Ammon's horn (tissue), 1 donor: ENCODE measurements at regions not wholly inside any gene's neighbourhood (a gene's known extent, or its start where the extent isn't known, plus 50 kb on each side); places are given as distances from the start of the nearest gene placed in this dataset.

Source experiments
- DNase-seq: peaks from one replicate; pipeline ENCODE4 v3.0.0-alpha.2; 2016; ENCODE audit warnings: low spot score

DNA sequence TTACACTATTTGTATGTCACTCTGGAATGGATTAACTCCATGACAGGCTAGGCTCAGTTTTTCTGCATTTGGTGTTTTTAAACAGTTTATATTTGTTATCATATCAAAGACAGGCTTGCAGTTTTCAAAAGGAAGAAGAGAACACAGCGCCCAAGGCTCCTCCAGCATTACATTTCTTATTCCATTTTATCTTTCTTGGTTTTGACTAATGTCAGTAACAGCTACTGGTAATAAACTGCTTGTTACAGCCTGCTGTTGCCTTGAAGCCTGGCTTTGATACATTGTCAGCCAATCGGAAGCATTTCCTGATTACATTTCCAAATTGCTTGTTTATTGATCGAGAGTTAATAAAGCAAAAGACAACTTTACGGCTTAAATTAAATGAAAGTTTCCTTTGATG, 166.0 kb upstream of the MDFIC start:
- DNase-seq: no peak

DNA sequence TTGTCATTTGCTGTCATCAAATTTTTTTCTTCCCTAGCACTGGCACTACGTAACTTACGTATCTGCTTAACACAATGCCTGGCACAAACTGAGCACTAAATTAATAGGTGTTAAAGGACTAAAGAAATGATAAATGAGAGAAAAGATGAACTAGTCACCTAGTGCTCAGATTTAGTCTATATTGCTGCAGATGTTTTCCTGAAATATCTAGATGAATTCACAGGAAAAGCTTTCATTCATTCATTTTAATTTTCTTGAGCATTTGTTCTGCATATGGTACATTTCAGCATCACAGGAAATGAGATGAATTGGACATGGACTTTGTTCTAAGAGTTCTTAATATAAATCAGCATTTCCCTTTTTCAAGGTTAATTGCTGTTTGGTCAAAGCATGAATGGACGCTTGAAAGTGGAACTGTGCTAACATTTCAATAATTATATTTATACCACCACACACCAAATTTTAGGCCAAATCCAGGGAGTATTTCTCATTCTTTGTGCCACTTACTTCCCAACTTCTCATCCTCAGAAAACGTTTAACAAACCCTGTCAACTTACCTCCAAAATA, 163.2 kb upstream of the MDFIC start:
- no peak for DNase-seq

DNA sequence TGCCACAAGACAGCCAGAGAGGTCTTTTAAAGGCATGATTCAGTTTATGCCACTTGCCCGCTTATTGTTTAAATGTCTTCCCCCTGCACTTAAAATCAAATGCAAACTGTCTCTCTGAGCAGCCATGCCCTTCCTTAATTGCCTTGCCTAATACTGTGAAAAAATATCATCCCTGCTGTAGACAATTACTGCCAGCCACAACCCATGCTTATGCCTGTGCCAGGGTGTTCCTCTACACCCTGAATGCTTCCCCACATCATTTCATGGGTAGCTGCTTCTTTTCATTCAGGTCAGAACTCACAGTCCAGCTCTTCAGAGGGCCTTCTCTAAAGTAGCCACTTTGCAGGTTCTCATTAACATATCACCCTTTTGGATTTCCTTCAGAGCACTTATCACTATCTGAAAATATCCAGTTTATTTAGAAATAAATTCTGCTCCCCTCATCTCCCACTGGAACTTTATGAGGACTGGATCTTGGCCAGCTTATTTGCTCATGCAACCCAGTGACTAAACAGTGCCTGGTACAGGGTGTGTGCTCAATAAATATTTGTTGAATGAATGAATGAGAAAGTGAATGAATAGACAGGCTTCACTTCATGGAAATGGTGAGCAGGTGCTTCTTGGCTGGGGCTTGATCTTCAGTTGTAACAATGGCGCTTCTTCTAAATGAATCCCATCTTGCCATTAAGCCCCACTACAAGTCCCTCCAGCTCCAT, 162.4 kb upstream of the MDFIC start:
- DNase-seq: peak; percentile 9

DNA sequence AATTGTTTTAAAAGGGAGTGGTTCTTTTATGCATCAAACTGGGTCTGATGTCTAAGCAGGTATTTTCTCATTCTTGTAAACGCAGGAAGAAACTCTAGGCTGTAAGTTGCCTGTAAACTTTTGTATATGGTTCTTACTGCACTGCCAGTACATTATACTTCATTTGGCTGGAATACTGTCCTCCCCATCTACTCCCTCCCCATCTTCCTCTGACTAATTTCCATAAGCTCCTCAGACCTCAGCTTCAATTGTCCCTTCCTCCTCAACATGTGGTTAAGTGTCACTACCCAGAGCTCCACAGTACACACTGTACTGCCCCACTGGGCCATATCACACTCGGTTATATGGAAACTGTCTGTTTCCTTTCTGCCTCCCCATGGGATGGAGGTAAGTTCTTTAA, 161.4 kb upstream of the MDFIC start:
- DNase-seq: no peak

DNA sequence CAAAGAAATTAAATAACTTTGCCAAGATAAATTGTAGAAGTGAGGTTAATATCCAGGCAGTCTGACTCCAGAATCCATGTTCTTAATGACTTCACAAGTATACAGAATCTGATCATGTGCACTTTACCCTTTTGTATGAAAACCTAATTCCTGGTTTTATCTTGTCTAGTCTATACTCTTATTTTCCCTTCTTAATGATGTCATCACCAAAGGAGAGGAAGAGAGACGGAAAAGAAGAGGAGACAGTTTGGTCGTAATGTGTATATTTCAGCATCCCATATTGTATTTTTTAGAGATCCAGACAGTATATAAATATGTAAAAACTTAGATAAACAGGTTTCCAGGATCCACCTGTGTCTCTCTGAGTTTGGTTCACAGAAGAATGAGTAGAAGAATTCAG, 159.9 kb upstream of the MDFIC start:
- DNase-seq: no peak

DNA sequence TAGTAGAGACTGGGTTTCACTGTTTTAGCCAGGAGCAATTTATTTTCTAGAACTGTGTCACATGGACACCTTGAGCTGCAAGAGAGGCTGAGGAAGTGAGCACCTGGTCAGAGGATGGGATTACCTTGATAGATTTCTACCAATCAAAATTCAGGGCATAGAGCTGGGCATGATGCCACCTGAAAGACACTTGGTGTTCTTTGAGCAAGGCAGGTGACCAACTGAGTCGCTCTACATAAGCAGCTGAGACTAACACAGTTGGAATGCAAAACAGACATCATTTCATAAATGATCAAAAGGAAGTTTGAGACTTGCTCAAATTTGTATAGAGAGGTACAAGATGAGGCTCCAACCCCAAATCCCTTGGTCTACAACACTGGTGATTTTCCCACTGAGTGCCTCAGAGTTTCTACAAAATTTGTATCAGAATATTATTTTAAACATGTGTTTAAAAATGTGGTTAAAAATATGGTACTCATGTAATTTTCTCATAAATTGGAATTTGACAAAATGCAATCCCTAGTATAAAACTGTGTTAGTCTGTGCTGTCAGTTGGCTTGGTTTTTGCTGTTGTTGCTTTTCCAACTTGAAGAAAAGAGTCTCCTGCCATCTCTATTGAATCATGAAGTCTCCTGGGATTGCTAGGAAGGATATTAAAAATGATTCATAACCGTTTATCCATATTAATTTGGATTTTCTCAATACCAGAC, 156.4 kb upstream of the MDFIC start:
- no peak for DNase-seq

DNA sequence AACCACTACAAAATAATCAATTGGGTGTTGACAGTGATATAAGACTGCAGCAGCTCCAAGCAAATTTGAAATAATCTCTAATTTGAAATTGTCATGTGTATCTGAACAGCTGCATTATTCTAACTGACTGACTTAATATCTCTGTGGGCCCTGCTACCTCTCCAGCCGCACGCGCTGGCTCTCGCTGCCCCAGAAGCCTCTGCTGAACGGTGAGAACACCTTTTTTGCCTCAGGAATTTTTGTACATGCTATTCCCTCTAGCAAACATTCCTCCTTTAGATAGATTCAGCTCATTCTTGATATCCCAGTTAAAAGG, 155.9 kb upstream of the MDFIC start:
- no peak for DNase-seq

DNA sequence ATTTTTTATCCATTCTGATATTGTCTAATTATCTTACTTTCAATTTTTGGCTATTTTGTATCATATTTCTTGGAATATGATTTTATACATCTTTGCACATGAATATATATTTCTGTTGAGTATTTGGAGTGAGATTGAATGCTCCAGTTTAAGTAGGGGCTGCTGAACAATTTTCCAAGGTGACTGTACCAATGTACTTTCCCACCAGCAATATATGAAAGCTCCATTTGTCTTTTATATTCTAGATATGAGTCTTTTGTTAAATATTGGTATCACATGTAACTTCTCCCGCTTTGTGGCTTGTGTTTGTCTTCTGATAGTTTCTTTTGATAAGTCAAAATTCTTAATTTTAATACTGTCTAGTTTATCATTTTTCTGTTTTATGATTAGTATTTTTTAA, 144.6 kb upstream of the MDFIC start:
- no peak for DNase-seq

DNA sequence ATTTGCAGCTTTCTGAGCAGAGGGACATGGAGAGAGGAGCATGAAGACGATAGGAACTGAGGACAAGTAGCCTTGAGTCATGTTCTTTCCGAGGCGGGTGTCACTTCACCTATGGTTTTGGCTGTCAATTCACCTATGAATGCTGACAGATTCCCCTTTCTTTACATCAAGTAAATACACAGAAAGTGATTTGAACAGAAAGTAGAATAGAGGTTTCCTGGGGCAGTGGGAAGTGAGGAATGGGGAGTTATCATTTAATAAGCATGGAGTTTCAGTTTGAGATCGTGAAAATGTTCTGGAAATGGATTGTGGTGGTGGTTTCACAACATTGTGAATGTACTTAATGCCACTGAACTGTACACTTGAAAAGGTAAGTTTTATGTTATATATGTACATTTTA, 138.4 kb upstream of the MDFIC start:
- DNase-seq: no peak

DNA sequence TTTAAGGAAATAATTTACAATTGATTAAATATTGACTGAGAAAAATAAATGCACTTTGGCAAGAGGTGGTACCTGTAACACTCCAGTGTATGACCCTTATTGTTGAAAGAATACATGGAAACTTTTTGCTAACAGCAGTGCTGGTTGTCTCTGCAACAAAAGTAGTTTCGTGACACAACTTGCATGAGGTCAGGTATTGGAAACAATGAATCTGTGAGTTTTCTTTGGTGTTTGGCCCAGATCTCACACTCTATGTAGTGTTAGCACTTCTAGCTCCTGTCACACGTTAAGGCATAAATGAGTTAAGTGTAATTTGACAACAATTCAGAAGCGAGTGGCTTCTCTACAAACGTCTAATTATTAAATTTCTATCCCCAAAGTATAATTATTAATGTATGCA, 137.7 kb upstream of the MDFIC start:
- no peak for DNase-seq

DNA sequence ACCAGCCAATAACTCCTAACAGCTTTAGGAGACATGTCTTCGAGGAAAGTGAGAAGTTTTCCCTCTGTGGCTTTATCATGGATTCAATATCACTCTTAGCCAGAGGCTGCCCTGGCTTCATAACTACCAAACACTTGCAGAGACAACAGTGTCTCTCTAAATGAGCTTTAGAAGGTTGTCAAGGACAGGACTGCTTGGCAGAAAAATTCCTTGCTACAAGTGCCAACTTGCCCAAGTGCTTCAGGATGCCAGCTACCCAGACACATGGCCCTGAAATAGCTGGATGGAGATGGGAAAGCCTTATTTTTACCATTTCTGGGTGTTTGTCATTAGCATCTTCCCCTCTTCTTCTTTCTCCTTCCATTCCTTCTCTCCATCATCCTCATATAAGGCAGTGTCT, 137.1 kb upstream of the MDFIC start:
- DNase-seq: peak; percentile 2

DNA sequence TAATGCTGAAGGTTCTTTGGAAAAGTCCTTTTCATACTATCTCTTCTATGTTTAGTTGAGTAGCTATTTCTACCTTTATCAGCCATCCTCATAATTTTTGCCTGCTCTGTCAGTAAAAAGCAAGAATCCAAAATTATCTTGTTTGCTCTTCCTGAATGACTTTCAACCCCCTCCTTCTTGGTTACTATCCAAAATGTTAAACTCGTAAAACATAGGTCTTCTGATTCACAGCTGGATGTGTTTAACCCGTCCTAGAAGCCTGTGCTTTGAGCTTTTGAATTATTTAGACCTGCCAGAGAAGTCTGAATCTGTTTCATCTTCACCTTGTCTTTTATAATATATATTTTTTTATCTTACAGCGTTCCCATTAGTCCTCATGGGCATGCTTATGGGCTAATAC, 136.4 kb upstream of the MDFIC start:
- no peak for DNase-seq

DNA sequence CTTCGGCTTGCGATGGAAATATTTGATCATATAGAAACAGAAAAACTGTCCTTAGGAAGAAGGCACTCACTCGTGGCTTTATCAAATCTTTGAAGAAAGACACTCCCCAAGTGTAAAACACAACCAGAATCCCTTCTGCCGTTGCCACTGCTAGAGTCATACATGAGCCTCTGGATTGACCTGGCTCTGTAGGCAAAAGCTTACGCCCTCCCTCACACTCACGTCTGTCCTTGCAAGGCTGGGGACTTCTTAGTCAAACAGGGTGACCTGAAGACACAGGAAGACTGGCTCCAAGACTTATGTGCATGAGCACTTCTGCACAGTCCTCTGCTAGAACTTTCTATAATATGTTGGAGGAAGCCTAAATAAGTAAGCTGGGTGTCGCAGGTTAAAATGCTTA, 135.4 kb upstream of the MDFIC start:
- DNase-seq: no peak

DNA sequence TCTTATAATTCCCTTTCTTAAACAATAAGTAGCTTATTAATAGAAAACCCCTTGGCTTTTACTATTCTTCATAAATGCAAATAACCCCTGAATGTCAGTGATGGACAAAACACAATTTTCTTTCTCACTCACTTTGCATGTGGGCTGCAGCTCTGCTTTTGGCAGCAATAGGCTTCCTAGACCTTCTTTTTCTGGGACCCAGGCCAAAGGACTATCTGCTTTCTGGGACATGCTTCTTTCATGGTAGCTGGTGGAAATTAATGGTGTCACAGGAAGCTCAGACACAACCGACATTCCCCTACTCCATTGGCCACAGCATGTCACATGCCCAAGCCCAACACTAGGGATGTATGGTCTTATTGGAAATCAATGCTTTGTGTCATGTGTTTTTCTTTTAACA, 134.3 kb upstream of the MDFIC start:
- no peak for DNase-seq

DNA sequence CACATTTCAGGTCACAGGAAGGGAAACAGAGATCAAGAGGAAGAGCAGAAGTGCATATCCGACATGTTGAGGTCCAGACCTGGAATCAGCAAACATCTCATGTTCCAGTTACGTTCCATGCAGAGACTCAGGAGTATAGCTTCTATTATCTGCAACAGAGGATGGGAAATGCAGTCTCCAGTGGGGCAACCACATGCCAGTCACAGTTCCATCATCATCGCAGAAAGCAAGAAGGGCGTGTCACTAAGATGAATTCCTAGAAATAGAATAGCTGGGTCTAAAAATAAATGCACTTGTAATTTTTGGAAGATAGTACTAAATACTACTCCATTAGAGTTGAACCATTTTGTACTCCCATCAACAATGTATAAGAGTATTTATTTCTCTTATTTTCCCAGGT, 133.2 kb upstream of the MDFIC start:
- DNase-seq: no peak

DNA sequence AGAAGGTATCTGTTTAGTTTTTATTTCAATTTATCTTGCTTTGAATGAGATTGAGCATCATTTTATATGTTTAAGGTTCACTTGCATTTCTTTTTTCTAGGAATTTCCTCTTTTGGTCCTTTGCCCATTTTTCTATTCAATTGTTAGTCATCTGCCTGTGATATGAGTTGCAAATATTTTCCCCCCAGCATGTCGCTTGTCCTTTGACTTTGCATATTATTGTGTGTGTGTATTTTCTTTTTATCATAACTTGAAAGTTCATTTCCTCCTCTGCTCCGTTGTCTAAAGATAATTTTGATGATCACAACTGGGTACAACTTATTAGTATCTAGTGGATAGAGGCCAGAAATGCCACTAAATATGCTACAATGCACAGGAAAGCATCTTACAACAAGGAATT, 132.7 kb upstream of the MDFIC start:
- DNase-seq: no peak

DNA sequence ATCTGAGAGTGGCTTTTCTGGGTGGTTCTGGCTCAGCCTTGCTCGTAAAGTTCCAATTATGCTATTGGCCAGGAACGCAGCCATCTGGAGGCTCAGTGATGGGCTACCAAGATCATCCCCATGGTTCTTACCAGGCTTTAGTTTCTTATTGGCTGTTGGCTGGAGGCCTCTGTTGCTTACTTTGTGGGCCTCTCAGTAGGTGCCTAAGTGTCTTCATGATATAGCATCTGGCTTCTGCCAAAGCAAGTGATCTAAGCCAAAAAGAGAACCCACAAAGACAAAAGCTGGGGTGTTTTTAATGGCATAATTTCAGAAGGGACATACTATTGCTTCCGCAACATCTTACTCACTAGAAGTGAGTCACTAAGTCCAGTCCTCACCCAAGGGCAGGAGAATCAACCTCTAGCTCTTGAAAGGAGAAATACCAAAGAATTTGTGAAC, 132.0 kb upstream of the MDFIC start:
- DNase-seq: no peak

DNA sequence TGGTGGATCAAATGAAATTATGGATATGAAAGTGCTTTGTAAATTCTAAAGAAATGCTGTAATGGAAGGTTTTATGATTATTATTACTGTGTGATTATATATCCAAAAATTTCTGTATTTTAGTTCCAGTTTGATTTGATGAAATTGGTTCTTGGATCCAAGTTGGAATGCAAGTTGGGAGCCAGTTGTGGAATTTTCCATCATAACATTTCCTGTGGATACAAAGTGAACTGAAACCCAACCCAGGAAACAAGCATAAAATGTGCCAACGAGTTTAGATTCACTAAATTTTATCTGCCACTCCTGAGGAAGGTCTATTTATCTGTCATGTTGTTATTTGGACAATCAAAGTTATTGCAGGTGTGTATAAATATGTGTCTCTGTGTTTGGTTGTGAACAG, 131.4 kb upstream of the MDFIC start:
- DNase-seq: no peak

DNA sequence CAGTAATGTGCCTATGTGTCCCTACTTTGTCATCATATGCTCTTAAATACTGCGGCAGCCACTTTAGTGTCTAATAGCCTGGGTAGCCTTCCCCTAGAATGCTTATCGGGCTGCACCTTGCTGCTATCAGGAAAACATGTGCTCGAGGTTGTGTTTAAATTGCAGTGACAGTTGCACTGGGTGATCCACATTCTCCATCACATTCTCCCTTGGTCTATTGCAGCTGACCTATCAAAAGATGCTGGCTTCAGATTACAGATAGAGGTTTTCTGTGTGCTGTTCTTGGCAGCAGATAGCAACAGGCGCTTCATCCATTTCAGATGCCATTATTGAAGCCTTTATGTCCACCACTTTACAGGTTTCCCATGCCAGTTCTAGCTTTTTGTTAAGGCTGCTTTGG, 130.1 kb upstream of the MDFIC start:
- no peak for DNase-seq

DNA sequence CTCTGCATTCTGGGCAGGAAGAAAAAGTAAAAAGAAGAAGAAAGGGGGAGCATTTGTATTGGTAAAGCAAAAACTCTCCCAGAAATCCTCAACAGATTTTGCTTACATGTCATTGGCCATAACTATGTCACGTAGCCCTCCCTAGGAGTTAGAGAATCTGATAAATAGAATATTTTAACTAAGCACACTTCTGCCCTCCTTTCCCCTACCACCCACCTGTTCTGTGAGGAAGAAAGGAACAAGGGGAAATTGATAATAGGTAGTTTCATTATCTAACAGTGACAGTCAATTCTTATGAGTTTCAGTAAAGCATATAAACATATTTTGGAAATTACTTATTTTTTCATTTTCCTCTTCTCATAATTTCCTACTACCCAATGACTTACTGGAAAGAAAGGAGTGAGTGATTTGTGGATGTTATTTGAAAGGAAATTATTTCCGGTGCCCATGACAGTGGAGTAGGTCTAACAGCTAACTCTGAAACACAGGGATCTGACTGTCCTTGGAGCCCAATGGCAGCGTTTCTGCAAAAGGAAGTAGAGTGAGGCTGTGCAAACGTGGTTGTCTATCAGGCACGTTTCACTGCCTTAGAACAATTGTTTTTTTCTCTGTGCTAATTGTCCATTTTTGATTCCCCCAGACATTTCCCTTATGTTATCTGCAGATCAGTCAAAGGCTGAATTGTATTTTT, 128.6 kb upstream of the MDFIC start:
- no peak for DNase-seq

DNA sequence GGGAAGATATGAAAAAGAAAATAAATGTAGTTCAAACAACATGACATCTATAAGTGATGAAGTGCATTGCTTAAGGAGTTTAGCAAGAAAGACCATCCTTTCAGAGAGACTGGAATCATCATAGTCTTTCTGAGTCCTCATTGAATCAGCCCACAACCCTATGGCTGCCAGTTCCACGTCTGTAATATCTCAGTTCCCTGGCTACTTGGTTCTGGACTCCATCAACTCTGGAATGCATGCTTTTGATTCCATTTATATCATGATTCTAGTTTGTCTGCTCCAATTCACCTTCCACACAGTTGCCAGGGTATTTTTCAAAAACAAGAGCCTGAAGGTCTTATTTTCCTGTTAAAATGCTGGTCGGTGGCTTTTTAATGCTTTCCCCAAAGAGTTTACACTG, 126.4 kb upstream of the MDFIC start:
- no peak for DNase-seq

DNA sequence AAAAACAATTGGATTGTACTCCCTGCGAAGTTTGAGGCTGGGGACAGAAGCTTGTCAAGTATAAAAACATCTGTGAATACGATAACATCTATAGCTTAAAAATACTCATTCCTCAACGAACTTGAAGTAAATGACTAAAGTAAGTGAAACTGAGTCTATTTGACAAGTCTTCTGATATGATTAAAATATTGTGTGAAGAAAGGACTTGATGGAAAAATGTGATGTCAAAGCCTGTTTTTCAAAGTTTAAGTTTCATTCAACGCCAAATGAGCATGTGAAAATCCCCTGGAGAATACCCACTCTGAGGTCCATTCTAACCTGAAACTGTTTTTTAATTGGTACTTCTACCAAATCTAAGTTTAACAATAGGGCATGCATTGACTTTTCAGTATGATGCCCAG, 122.3 kb upstream of the MDFIC start:
- no peak for DNase-seq

DNA sequence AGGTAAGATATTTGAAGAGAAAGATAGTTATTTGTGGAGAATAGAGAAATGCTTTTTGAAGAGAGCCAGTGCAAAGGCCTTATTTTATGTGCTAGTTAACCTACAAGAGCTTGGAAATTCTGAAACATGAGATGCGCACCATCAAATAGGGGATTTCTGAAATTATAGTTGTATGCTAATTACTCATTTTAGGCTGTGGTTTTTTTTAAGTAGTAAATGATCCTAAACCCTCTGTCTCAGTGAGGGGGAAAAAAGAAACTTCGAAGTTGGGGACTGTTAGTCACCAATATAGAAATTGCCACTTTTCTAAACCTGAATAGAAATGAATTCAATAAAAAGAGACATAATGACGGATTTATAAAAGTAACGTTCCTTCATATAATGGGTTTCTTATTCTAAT, 119.3 kb upstream of the MDFIC start:
- no peak for DNase-seq
